OCI-LY3 (cell line): ENCODE measurements at regions not wholly inside any gene's neighbourhood (a gene's known extent, or its start where the extent isn't known, plus 50 kb on each side); places are given as distances from the start of the nearest gene placed in this dataset.

Source experiments
- H2AFZ ChIP-seq: fragments of 200-600, 300-600 bp; shearing (Covaris generic); 2 replicates; pipeline ENCODE4 v1.6.0; 2014; ENCODE audit warnings: antibody characterized with exemption, low read depth, low read length
- H3K27ac ChIP-seq: fragments of 200-600, 300-600 bp; sonication (generic); 2 replicates; pipeline ENCODE4 v1.5.1; 2014; ENCODE audit warnings: mild to moderate bottlenecking, low read length, moderate library complexity, mixed read lengths
- H3K27me3 ChIP-seq: fragments of 200-600, 300-600 bp; sonication (generic); 2 replicates; pipeline ENCODE4 v1.6.1; 2014; ENCODE audit warnings: low read depth, low read length, mixed read lengths
- H3K36me3 ChIP-seq: fragments of 200-600, 300-600 bp; sonication (generic); replicated peaks from 2 replicates; pipeline ENCODE3; 2014; ENCODE audit warnings: low read depth, low read length, mixed read lengths
- H3K4me1 ChIP-seq: fragments of 300-600, 200-600 bp; sonication (generic); 2 replicates; pipeline ENCODE4 v1.6.1; 2014; ENCODE audit warnings: low read length, mixed read lengths
- H3K4me2 ChIP-seq: fragments of 200-600, 300-600 bp; sonication (generic); 2 replicates; pipeline ENCODE4 v1.6.1; 2014; ENCODE audit warnings: low read length, mixed read lengths
- H3K4me3 ChIP-seq: fragments of 300-600, 200-600 bp; sonication (generic); 2 replicates; pipeline ENCODE4 v1.5.1; 2014; ENCODE audit warnings: antibody characterized with exemption, mild to moderate bottlenecking, low read length, moderate library complexity
- H3K79me2 ChIP-seq: fragments of 300-600, 200-600 bp; shearing (Covaris generic); 2 replicates; pipeline ENCODE4 v1.6.1; 2014; ENCODE audit warnings: mild to moderate bottlenecking, low read length, mixed read lengths
- H3K9ac ChIP-seq: fragments of 300-600, 200-600 bp; shearing (Covaris generic); 2 replicates; pipeline ENCODE4 v1.6.0; 2014; ENCODE audit warnings: mild to moderate bottlenecking, low read length, moderate library complexity
- H3K9me3 ChIP-seq: fragments of 200-600, 300-600 bp; shearing (Covaris generic); 2 replicates; pipeline ENCODE4 v1.6.1; 2014; ENCODE audit warnings: low read length, mixed read lengths; ENCODE audit not compliant: insufficient read depth
- H4K20me1 ChIP-seq: fragments of 200-600, 300-600 bp; sonication (generic); 2 replicates; pipeline ENCODE4 v1.6.1; 2016; ENCODE audit warnings: low read length, mixed read lengths; ENCODE audit not compliant: insufficient read depth
- CTCF ChIP-seq: fragments of 200-600, 300-600 bp; sonication (generic); IDR thresholded peaks from 2 replicates; pipeline ENCODE4 v1.5.1; 2014; ENCODE audit warnings: antibody characterized with exemption, low read length, low read depth
- EZH2phosphoT487 ChIP-seq: fragments of 200-600 bp; shearing (Covaris generic); IDR thresholded peaks from 2 replicates; pipeline ENCODE4 v1.6.1; 2018; ENCODE audit warnings: antibody characterized with exemption, mixed run types, low read depth

- no peaks in the 10 kb centered on the region for H3K9me3 ChIP-seq
- H3K79me2 ChIP-seq: no peaks in the 10 kb centered on the region
- no peak overlapping the region for H3K4me3 ChIP-seq
- no peak overlapping the region for H3K4me2 ChIP-seq
- H2AFZ ChIP-seq: no peak overlapping the region
- H3K27me3 ChIP-seq: no peaks in the 10 kb centered on the region
- H3K27ac ChIP-seq: no peak overlapping the region
- H3K9ac ChIP-seq: no peak overlapping the region
- no peaks in the 10 kb centered on the region for H3K36me3 ChIP-seq
- no peaks in the 10 kb centered on the region for H3K4me1 ChIP-seq
- TF ChIP-seq EZH2phosphoT487: no peak
- TF ChIP-seq CTCF: no peak
- H4K20me1 ChIP-seq: no peaks in the 10 kb centered on the region
Measured at GRCh38 chr18:3358310-3358709, 91.7 kb upstream of the TGIF1 start.

GRCh38 chr18:3360211-3360610 is 89.8 kb upstream of the TGIF1 start:
- Histone ChIP-seq H3K27ac (no peak overlapping the region), H3K4me1 (no peaks in the 10 kb centered on the region), H3K9ac (no peak overlapping the region), H3K4me3 (no peak overlapping the region), H4K20me1 (no peaks in the 10 kb centered on the region), H3K27me3 (no peaks in the 10 kb centered on the region), H3K79me2 (no peaks in the 10 kb centered on the region), H3K4me2 (no peak overlapping the region), H3K36me3 (no peaks in the 10 kb centered on the region), H2AFZ (no peak overlapping the region), H3K9me3 (no peaks in the 10 kb centered on the region)
- no peak for TF ChIP-seq CTCF
- no peak for TF ChIP-seq EZH2phosphoT487

GRCh38 chr18:3367491-3368091 is 82.4 kb upstream of the TGIF1 start:
- no peak overlapping the region for H3K4me2 ChIP-seq

GRCh38 chr18:3368193-3368592 is 81.8 kb upstream of the TGIF1 start:
- Histone ChIP-seq H4K20me1 (no peaks in the 10 kb centered on the region), H3K4me1 (peaks cover 9% of the 10 kb centered on the region), H3K9ac (no peak overlapping the region), H2AFZ (no peak overlapping the region), H3K36me3 (no peaks in the 10 kb centered on the region), H3K79me2 (no peaks in the 10 kb centered on the region), H3K4me3 (no peak overlapping the region), H3K27ac (no peak overlapping the region), H3K9me3 (no peaks in the 10 kb centered on the region), H3K27me3 (no peaks in the 10 kb centered on the region), H3K4me2 (no peak overlapping the region)
- TF ChIP-seq CTCF (no peak), EZH2phosphoT487 (no peak)

More at GRCh38 chr18:3367491-3368091, 82.4 kb upstream of the TGIF1 start:
- Histone ChIP-seq H3K9me3 (no peaks in the 10 kb centered on the region), H3K4me1 (peaks cover 9% of the 10 kb centered on the region), H3K4me3 (no peak overlapping the region), H3K79me2 (no peaks in the 10 kb centered on the region), H2AFZ (no peak overlapping the region), H4K20me1 (no peaks in the 10 kb centered on the region), H3K36me3 (no peaks in the 10 kb centered on the region), H3K27me3 (no peaks in the 10 kb centered on the region), H3K9ac (no peak overlapping the region), H3K27ac (no peak overlapping the region)
- TF ChIP-seq EZH2phosphoT487: no peak

GRCh38 chr18:3379685-3380084 is 70.3 kb upstream of the TGIF1 start:
- Histone ChIP-seq H3K4me1 (peaks cover 33% of the 10 kb centered on the region), H3K79me2 (no peaks in the 10 kb centered on the region), H3K4me3 (no peak overlapping the region), H3K9ac (no peak overlapping the region), H3K36me3 (no peaks in the 10 kb centered on the region), H2AFZ (no peak overlapping the region), H3K9me3 (no peaks in the 10 kb centered on the region), H3K4me2 (no peak overlapping the region), H3K27me3 (no peaks in the 10 kb centered on the region), H4K20me1 (no peaks in the 10 kb centered on the region), H3K27ac (no peak overlapping the region)
- no peak for TF ChIP-seq EZH2phosphoT487
- no peak for TF ChIP-seq CTCF
